Amniotic epithelial cell (primary cell): ENCODE measurements at regions not wholly inside any gene's neighbourhood (a gene's known extent, or its start where the extent isn't known, plus 50 kb on each side); places are given as distances from the start of the nearest gene placed in this dataset.
"Not testable (repeated sequence)": the region's sequence is repeated elsewhere in the genome, so short reads cannot be mapped to it uniquely, and the experiment has no call there.

Source experiments
- DNase-seq: peaks from one replicate; pipeline ENCODE4 v3.0.0-alpha.2; 2010; ENCODE audit warnings: low read depth

GRCh38 chr2:38243186-38243880, 133.7 kb downstream of the ATL2 start:
- no peak for DNase-seq

GRCh38 chr2:38239452-38239851, 137.6 kb downstream of the ATL2 start:
- no peak for DNase-seq

- not testable (repeated sequence) for DNase-seq
These were observed 138.4 kb downstream of the ATL2 start for GRCh38 chr2:38238705-38239104.

- peak; percentile 6 for DNase-seq
These were observed 139.8 kb downstream of the ATL2 start for GRCh38 chr2:38237311-38237710.

- DNase-seq: peak; percentile 40
These were observed 143.7 kb downstream of the ATL2 start for GRCh38 chr2:38233231-38233983.

- no peak for DNase-seq
These were observed 144.6 kb downstream of the ATL2 start for GRCh38 chr2:38232454-38232853.

- no peak for DNase-seq
These were observed 146.3 kb downstream of the ATL2 start for GRCh38 chr2:38230756-38231155.

GRCh38 chr2:38228753-38229152, 148.3 kb downstream of the ATL2 start:
- DNase-seq: no peak

GRCh38 chr2:38224821-38225437, 149.0 kb upstream of the CYP1B1 start:
- DNase-seq: peak; percentile 22

- no peak for DNase-seq
These were observed 148.2 kb upstream of the CYP1B1 start for GRCh38 chr2:38224181-38224580.

- no peak for DNase-seq
These were observed 147.3 kb upstream of the CYP1B1 start for GRCh38 chr2:38223256-38223655.

GRCh38 chr2:38220164-38220563, 144.2 kb upstream of the CYP1B1 start:
- no peak for DNase-seq

GRCh38 chr2:38218995-38219394, 143.0 kb upstream of the CYP1B1 start:
- DNase-seq: no peak

- DNase-seq: peak; percentile 29
These were observed 142.6 kb upstream of the CYP1B1 start for GRCh38 chr2:38218591-38218991.

- DNase-seq: no peak
These were observed 141.6 kb upstream of the CYP1B1 start for GRCh38 chr2:38217401-38218188.

GRCh38 chr2:38216886-38217285, 140.9 kb upstream of the CYP1B1 start:
- no peak for DNase-seq

- DNase-seq: peak; percentile 72
These were observed 140.0 kb upstream of the CYP1B1 start for GRCh38 chr2:38215993-38216392.

GRCh38 chr2:38215522-38215921, 139.6 kb upstream of the CYP1B1 start:
- no peak for DNase-seq

GRCh38 chr2:38214209-38214717, 138.3 kb upstream of the CYP1B1 start:
- DNase-seq: peak; percentile 29

- DNase-seq: no peak
These were observed 137.7 kb upstream of the CYP1B1 start for GRCh38 chr2:38213619-38214167.

- DNase-seq: no peak
These were observed 136.4 kb upstream of the CYP1B1 start for GRCh38 chr2:38212312-38212711.

GRCh38 chr2:38207168-38207567, 131.2 kb upstream of the CYP1B1 start:
- DNase-seq: peak; percentile 41
